Left hindlimb (tissue), 1 donor: ENCODE measurements at regions not wholly inside any gene's neighbourhood (a gene's known extent, or its start where the extent isn't known, plus 50 kb on each side); places are given as distances from the start of the nearest gene placed in this dataset.
"Not testable (repeated sequence)": the region's sequence is repeated elsewhere in the genome, so short reads cannot be mapped to it uniquely, and the experiment has no call there.

Source experiments
- DNase-seq: peaks from one replicate; pipeline ENCODE4 v3.0.0-alpha.2; 2018

DNA sequence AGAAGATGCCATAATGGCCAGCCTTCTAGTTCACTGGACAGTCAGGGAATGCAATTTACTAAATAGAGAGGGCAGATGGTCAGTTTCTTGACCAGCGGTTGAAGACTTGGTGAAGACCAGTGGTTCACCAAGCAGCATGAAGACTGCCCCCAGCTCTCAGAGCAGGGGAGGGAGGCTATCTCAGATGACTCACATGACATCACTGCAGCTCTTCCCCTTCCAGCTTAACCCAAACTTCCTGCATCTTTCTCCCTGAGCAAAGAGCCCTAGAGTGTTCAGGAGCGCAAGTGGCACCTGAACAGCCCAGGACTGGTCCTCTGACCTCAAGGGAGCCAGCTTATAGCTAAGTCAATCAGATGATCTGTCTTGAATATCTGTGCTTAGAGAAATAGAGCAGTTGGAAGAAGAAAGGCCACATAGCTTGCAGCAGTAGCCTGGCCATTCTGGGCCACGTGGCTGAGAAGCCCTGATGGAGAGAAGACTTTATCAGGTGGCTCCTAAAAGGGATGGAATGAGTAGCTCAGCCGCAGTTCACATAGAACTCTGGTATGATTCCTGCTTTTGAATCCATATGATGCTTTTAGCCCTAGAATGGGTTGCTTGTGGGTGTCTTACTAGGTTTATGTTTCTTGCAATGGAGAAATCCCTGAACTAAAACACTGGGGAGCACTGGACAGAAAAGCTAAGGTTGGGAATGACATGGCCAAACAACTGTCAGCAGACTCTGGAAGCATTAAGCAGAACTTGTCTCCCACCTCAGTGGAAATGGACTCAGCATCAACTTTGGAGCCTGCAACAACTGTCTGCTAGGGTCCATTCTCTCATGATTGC, 392.1 kb upstream of the CCL2 start:
- DNase-seq = no peak

DNA sequence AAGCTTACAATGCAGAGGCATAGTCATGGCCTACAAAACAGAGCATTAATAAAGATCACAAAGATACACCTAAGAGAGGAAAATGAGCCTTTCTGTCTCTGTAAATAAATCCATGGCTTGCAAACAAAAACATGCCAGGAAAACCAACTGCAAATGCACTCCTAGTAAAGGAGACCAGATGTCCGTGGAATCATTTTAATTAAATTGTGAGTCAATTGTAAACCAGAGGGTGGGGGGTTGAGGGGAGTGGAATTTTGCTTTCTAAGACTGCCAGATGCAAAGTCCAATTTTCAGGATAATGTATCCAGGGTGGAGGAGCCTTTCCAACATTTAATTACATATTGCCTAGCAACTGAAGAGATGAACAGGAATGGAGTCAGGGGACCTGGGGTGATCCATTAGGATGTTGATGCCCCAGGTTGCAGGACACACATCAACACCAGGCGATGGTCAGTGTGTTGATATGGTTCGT, 390.3 kb upstream of the CCL2 start:
- DNase-seq = no peak

DNA sequence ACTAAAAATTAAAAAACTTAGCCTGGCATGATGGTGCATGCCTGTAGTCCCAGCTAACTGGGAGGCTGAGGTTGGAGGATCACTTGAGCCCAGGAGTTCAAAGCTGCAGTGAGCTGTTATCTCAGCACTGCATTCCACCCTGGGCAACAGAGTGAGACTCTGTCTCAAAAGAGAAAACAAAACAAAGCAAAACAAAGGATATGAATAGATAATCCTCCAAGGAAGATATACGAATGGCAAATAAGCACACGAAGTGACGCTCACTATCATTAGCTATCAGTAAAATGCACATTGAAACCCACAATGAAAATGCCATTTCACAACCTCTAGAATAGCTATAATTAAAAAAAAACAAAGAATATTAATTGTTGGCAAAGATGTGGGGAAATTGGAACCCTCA, 386.2 kb upstream of the CCL2 start:
- no peak for DNase-seq

DNA sequence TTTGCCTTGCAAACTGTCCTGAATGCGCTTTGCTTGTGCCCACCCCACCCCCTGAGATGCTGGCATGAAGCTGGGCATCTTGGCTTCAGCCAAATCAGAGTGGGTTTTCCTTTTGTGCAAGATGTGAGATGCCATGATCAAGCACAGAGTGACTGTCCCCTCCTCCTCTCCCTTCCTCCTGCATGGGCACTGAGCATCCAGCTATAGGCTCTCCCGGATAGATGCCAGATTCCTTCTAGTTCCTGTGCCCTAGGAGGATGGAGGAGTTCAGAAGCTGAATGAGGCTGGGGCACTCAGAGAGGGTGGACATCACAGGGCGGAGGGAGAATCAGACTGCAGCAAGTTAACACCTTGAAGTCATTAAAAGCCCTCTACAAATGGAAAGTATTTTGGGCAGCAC, 384.1 kb upstream of the CCL2 start:
- no peak for DNase-seq

DNA sequence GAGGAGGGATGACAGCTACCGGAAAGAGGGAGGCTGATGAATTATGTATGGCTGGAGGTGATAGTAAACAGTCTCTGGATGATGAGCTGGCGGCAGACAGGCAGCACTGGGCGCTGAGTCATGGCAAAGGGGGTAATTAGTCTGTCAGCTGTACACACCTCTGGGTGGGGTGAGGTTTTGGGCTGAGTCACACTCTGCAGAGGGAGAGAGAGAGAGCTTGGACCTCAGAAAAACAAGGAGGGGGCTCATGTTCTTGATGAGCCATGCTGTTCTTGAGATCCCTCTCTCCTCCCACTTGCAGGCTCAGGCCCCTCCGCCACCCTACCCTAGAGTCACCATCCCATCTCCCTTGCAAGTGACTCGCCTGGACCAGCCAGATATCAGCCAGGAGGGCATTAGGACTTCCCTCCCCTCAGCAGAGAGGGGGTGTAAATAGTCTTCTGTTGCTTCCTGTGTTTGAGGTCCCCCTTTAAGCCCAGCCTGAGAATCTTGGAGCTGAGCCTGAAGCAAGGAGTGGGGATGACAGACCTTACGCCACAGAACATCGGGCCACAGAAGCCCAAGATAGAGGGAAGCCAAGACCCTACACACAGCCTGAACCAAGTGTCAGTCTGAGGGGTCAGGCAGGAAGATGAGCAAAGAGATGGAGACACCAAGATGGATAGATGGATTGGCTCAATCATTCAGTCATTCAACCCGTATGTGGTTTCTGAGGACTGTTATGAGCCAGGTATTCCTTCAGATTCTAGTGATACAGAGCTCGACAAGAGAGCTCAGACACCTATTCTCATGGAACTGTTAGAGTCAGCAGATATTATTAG, 383.2 kb upstream of the CCL2 start:
- DNase-seq = no peak

DNA sequence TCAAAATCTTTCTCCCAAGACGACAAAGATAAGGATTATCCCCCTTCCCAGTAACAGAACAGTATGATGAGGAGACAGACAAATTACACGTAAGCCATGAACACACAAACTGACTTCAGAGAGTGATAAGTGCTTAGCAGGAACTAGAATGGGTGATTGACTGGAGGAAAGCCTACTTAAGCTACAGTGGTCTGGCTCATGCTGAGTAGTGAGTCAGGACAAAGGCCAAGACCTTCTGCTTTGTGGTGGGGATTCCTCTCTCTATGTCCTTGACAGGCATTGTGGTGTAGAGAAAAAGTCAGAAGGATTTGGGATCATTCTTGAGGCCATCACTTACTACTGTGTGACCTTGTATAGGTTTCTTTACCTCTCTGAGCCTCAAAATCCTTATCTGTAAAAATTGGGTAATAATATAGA, 381.9 kb upstream of the CCL2 start:
- DNase-seq = no peak

DNA sequence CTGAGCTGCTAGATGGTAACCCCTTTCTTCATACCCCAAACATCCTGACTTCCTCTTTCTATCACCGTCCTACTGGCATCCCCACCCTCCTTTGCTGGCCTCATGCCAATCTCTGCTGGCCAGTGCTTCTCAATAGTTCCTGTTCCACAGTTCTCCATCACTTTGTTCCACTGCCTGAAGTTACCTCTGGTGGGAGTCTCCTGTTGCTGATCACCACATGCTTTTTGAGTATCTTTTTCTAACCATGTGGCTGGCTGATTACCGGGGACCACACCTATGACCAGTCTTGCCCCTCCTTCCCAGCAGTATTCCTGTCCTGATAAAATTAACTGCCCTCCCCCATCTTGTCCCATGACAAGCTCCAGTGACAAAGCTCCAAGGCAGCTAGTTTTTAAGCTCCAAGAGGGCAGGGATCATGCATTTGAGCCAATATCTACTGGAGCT, 380.4 kb upstream of the CCL2 start:
- no peak for DNase-seq

DNA sequence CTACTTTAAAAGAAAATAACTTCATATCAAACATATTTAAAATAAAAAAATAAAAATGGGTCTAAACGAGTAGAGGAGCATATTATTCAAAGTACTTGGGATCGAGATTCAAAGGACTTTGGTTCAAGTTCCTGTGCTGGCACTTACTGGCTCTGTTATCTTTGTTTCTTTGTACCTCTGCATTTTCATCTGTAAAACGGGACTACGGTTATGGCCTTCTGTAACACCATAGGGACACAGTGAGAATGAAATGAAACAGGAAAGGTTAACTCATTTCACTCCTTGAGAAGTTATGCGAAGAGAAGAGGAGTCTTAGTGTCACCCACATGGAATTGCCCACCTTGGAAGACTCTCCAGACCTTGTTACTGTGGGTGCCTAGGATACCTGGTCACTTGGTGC, 379.1 kb upstream of the CCL2 start:
- no peak for DNase-seq

DNA sequence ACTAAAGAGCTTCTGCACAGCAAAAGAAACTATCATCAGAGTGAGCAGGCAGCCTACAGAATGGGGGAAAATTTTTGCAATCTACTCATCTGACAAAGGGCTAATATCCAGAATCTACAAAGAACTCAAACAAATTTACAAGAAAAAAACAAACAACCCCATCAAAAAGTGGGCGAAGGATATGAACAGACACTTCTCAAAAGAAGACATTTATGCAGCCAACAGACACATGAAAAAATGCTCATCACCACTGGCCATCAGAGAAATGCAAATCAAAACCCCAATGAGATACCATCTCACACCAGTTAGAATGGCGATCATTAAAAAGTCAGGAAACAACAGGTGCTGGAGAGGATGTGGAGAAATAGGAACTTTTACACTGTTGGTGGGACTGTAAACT, 372.8 kb upstream of the CCL2 start:
- not testable (repeated sequence) for DNase-seq

DNA sequence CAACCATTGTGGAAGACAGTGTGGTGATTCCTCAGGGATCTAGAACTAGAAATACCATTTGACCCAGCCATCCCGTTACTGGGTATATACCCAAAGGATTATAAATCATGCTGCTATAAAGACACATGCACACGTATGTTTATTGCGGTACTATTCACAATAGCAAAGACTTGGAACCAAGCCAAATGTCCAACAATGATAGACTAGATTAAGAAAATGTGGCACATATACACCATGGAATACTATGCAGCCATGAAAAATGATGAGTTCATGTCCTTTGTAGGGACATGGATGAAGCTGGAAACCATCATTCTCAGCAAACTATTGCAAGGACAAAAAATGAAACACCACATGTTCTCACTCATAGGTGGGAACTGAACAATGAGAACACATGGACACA, 372.4 kb upstream of the CCL2 start:
- not testable (repeated sequence) for DNase-seq

DNA sequence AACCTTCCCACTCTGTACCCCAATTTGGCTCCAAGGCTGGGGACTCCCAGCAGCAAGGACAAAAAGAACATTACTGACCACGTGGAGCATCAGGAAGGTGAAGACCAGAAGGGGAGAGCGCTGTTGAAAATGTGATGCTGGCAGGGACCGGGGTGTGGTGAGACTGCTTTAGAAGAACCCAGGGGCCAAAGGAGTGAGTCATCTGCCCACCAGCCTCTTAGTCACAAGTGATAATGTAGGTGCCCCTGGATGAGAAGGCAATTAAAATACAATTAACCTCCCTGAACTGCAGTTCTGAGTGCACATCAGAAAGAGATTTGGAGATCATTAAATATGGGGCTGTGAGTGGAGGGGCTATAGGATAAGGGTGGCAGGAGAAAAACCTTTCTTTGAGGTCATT, 366.6 kb upstream of the CCL2 start:
- DNase-seq = no peak

DNA sequence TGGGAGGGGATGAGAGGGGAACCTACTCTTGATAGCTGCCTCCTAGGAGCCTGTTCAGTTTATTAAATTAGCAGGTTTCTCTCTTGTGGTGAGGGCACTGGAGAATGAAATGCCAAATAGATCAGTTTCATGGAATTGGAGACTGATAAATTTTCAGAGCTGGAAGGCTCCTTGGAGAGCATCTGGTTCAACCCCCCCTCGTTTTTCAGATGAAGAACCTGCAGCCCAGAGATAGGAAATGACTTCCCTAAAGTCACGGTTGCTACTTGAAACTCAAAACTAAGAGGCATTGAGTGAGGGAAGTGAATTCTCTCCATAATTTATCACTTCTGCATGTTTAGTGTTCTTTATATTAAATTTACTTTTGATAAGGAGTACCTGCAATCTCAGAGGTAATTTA, 366.0 kb upstream of the CCL2 start:
- no peak for DNase-seq

DNA sequence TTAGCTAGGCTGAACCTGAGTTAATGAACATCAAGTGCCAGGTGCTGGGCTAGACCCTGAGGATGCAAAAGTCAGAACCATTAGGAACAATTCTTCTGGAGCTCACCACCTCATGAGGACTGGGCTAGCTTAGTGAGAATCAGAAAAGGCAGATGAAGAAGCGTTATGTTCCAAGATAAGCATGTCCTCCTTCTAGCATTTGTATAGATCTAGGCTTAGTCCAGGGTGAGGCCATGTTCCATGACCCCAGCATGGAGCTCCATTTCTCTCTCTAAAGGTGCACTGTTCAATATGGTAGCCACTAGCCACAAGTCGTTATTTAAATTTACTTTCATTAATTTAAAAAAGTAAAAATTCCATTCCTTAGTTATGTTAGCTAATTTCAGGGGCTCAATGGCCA, 365.3 kb upstream of the CCL2 start:
- DNase-seq = no peak

DNA sequence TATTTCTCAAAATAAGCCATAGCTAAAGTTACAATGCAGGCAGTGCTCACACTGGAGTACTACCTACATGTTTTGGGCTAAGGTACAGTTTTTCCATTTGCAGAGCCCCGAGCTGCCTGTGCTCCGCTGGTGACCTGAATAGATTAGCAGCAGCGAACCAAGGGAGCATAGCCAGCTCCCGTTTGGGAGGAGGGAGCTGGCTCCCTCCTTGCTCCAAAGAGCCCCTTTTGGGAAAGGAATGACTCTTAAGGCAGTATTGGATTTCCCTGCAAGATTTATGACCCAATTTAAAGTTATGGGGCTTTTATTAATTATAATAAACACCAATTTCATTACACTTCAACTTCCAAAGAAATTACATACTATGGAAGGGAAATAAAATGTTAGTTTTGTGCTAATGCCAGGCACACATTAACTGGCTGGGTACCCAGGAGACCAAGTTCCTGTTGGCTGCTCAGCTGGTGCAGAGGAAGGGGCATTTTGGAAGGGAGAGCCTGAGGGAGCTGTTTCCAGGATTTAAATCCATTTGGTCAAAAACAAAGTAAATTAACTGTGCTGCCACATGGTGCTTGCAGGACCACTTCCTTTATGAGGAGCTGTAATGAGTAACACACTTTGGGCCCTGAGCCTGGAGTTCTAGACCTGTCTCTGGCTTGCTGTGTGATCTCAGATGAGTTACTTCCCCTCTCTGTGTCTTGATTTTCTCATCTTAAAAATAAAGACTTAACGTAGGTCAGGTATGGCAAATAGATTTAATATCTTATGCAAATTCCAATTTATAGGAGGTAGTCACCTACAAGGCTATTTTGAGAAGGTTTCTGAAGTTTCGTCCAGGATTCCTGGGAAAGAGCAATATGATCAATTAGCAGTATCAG, 362.1 kb upstream of the CCL2 start:
- no peak for DNase-seq

DNA sequence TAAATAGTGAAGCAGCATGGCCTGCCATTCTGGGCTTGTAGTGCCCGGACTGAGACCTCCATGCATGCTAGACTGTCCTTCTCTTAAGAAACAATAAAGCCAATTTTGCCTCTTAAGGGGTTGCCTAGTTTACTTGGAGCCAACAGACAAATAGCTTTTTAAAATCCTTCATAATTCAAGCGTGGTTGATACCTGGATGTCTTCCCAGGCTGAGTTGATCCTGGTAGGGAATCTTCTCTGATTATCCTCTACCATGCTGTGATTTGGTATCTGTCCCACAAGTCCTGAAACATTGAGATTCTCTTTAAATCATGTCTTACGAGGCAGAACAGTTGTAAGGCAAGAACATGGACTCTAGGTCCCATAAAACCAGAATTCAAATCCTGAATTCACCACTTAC, 359.6 kb upstream of the CCL2 start:
- no peak for DNase-seq

DNA sequence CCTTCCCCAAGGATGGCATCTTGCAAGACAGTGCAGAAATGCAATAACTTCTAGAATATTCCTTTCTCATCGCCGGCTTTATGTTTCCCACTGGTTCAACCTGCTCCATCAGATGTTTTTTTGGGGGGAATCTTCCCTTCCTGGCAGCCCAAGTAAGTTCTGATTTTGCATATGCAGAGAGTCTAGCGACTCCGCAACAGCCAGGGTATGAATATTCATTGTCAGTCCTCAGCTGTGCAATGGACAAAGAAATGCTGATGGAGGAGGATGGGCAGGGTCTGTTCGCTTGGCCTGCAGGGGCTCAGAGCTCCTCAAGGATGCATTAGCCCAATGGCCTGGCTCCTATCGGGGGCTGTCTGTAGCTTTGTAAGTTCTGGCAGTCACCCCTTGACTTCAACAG, 358.8 kb upstream of the CCL2 start:
- DNase-seq = no peak

DNA sequence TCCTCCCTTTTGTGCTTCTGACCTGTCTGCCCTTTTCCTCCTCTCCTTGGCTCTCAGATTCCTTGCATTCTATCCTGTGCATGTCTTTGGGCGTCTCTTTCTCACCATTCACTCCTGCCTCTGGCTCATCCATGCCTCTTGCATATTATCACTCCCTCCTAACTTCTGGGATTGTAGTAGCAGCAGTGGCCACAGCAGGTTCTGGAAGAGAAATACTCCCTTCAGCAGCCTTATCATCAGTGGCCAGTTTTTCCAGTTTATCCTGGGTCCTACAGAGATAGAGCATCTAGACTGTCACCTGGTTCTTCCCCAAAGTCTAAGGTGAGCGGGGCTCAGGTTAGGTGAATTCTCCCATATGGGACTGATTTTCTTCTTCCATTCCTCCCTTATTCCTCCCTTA, 354.0 kb upstream of the CCL2 start:
- DNase-seq = no peak

DNA sequence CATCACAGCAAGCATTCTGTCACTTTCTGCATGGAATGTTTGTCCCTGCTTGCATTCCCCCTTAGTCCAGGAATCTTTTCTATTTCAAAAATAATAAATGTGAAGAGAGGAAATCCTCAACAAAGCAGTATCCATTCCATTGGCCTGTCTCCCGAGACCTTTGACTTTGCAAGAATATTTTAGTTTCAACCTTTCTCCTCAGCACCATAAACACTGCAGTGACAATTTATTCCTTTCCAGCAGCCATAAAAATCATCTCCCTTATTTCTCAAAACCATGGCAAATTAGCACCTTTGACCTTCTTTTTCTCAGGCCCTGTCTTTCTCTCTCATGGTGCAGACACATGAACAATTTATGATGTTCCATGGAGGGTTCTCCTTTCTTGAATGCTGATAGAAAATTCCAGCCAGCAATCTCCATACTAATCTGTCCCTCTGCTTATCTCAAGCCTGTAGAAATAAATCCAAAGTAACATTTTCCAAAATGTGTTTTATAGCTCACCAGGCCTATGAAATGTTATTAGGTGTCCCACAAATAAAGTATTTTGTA, 352.1 kb upstream of the CCL2 start:
- no peak for DNase-seq

DNA sequence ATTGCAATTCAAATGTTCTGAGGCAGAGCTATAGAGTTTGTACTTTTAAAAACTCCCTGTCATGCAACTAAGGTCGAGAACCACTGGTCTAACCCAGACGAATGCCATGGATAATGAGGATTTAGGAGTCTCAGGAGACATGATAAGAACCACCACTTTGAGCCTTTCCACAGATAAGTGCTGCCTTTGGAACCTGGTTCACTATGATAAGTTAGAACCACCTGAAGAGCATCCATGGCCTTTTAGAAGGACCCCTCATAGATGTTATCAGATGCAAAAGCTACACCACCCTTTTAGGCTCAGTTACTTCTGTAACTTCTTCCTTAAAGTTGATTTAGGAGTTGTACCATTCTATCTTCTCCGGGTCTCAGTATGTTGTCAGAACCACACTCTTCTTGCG, 350.6 kb upstream of the CCL2 start:
- no peak for DNase-seq

DNA sequence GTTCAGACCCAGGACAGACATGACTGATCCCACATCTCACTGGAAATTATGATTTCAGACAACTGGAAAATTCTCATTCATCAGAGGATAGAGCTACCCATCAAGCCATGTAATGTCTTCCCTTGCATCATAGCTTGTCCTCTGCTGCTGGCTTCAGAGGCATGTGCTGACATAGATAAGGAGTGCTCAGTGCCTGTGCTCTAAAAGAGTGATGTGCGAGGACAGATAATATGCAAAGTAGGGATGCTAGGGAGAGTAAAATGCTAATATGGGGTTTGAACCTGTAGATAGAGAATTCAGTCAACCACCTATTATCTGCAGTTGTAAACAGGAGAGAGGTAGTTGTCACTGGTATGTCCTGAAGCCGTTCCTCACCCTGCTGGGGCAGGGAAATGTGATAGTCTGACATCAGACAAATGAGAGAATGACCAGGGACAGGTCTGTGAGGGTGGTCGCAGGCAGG, 349.7 kb upstream of the CCL2 start:
- DNase-seq = no peak

DNA sequence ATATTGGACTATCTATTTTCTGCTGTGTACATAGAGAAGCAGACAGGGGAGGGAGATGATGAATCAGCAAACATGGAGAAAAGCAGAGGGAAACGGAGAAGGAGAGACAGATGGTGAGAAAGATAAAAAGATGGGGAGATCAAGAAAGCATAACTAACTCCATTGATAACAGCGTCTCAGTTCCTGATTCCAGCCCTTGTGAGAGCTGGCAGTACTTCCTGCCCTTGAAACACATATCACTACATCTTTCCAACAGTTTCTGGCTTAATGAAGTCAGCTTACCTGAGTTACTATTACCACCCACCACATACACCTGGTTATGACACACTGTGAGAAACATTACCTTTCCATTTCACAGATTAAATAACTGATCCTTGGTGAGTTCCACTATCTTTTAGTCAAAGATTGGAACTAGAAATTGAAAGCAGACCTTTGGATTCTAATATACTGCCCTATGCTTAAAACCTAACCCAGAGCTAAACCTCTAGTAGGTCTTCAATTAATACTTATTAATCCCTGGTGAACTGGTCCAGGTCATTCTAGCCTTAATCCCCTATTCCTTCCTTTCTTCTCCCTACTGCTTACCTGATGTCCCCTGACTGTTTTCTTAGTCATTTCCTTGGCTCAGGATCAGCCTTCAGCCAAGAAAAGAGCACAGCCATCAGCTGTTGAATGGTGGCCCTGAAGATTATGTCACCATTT, 346.6 kb upstream of the CCL2 start:
- no peak for DNase-seq
